GM12865 (cell line): ENCODE measurements at regions not wholly inside any gene's neighbourhood (a gene's known extent, or its start where the extent isn't known, plus 50 kb on each side); places are given as distances from the start of the nearest gene placed in this dataset.

ENCODE experiments used
- DNase-seq: peaks from one replicate; pipeline ENCODE4 v3.0.0; 2010; ENCODE audit warnings: low read depth
- H3K4me3 ChIP-seq: 2 replicates; pipeline ENCODE4 v1.5.1; 2011; ENCODE audit warnings: mild to moderate bottlenecking, low read depth, low read length, control low read depth
- TF ChIP-seq, protein P1 (sequence below): IDR thresholded peaks from 2 replicates; pipeline ENCODE4 v1.5.1; 2011; ENCODE audit warnings: low read length, control low read depth, low read depth, inconsistent platforms; ENCODE audit not compliant: insufficient read depth; ENCODE audit errors: missing control alignments

DNA sequence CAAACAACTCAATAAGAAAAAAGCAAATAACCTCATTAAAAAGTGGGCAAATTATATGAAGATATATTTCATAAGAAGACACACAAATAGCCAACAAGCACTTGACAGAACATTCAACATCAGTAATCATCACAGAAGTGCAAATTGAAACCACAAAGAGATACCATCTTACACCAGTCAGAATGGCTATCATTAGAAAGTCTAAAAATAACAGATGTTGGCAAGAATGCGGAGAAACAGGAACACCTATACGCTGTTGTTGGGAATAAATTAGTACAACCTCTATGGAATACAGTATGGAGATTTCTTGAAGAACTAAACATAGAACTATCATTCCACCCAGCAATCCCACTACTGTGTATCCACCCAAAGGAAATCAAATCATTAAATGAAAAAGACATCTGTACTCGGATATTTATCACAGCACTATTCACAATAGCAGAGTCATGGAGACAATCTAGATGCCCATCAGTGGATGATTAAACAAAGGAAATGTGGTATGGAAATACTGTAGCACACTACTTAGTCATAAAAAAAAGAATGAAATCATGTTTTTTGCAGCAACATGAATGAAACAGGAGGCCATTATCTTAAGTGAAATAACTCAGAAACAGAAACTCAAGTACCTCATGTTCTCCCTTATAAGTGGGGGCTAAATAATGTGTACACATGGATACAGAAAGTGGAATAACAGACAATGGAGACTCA is 106.8 kb upstream of the FST start:
- DNase-seq, result no peak
- no peak overlapping the region for H3K4me3 ChIP-seq
- TF ChIP-seq, protein P1, sequence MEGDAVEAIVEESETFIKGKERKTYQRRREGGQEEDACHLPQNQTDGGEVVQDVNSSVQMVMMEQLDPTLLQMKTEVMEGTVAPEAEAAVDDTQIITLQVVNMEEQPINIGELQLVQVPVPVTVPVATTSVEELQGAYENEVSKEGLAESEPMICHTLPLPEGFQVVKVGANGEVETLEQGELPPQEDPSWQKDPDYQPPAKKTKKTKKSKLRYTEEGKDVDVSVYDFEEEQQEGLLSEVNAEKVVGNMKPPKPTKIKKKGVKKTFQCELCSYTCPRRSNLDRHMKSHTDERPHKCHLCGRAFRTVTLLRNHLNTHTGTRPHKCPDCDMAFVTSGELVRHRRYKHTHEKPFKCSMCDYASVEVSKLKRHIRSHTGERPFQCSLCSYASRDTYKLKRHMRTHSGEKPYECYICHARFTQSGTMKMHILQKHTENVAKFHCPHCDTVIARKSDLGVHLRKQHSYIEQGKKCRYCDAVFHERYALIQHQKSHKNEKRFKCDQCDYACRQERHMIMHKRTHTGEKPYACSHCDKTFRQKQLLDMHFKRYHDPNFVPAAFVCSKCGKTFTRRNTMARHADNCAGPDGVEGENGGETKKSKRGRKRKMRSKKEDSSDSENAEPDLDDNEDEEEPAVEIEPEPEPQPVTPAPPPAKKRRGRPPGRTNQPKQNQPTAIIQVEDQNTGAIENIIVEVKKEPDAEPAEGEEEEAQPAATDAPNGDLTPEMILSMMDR, result no peak

DNA sequence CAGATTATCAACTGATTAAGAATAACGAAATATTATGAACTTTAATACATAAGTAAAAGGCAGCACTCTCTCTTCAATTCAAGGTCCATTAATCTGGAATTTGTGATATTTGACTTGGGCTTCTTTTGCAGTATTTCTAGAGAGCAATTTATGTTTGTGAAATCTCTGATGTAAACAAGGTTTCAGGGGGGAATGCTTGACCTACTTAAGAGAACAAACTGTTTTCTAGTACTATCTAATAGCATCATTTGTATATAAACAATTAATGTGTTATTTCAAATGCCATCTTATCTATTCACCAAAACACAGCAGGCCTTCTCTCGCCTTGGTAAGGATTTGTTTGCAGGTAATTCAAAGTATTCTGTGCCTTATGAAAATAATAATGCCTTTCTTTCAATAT is 103.6 kb upstream of the FST start:
- TF ChIP-seq, protein P1, result no peak
- H3K4me3 ChIP-seq, result no peak overlapping the region
- DNase-seq, result no peak

DNA sequence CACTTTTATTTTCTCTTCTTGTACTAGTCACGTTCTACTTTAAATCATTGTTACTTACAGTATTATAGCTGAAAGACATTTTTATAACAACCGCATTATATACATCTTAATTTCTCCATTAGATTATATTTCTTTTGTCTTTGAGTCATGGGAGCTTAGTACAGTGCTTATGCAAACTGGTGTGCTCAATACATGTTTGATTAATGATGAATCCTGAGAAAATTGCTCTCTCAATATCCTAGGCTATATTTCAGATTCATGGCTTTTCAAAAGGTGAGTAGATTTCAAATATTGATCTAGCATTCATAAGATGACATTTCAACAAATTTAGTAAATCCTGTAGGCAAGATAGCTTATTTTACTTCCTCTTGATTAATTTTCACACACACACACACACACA is 102.2 kb upstream of the FST start:
- DNase-seq, result no peak
- H3K4me3 ChIP-seq, result no peak overlapping the region
- TF ChIP-seq, protein P1, result no peak

DNA sequence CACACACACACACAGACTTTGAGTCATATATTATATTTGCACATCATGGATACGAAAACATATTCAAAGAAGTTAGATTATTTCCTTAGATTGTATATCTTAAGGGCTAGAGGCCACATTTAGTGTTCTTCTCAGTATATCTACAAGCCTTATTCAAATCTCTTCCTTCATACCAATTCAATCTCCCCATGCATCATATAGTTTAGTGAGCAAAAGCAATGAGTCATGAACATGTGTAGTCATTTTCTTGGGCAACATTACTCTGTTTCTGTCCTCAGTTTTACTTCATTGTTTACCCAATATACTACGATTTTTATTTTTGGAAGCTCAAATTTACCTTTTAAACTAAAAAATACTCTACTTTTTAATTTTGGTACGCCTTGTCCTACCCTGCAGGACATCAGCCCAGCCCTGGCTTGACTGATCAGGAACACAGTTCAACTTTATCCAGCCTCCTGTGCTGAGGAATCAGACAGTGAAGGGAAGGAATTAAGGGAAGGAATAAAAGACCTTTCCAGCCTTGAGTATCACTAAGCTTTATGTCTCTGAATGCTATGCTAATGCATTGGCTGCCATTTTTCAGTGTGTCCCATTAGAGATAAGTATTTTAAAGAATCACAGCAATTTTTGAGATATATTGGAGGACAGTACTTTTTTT is 101.7 kb upstream of the FST start:
- TF ChIP-seq, protein P1, result no peak
- no peak for DNase-seq
- no peak overlapping the region for H3K4me3 ChIP-seq

DNA sequence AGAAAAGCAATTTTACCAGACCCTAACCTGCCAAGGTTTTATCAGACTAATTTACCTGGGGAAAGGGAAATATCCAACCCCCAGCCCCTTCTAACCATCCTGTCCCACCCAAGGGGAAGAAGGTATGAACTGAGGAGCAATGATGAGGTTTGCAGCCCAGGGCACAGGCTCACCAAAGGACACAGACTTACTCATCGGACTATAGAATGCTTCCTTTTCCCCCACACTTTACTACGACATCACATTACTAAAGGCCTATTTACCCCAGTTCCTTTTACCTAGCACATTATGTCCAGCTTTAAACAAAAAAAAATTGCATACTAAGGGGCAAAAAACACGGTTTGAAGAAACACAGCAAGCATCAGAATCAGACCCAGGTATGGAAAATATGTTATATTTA is 94.1 kb upstream of the FST start:
- no peak for DNase-seq
- H3K4me3 ChIP-seq, result no peak overlapping the region
- TF ChIP-seq, protein P1, result no peak

DNA sequence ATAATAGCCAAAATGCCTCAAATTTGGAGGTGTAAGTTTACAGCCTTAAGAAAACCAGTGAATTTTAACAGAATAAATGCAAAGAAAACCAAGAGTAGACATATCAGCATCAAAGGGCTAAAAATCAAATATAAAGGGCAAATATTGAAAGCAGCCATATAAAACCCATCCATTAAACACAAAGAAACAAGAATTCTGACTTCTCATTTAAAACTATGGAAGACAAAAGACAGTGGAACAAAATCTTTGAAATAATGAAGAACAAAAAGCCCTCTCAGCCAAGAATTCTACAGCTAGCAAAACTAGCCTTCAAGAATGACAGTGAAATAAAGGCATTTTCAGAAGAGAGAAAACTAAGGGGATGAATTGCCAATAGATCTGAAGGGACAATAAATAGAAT is 91.3 kb upstream of the FST start:
- TF ChIP-seq, protein P1, result no peak

More for the DNA sequence above, 91.3 kb upstream of the FST start:
- no peak for DNase-seq
- H3K4me3 ChIP-seq, result no peak overlapping the region
